HEK293 (cell line): ENCODE measurements at regions not wholly inside any gene's neighbourhood (a gene's known extent, or its start where the extent isn't known, plus 50 kb on each side); places are given as distances from the start of the nearest gene placed in this dataset.

ENCODE experiments used
- CTCF ChIA-PET: fragments of 350-600 bp; formaldehyde crosslinking; extraction: SDS; loops from one replicate; lab custom pipeline; 2021; ENCODE audit warnings: antibody characterized with exemption; lab: Yijun Ruan, JAX
- POLR2A ChIA-PET: fragments of 300-600 bp; formaldehyde crosslinking; extraction: SDS; loops from one replicate; lab custom pipeline; 2020; ENCODE audit warnings: antibody characterized with exemption, inconsistent platforms; lab: Yijun Ruan, JAX
- H3K27ac ChIP-seq: fragments of 200-500 bp; sonication (Bioruptor generic); 2 replicates; pipeline ENCODE4 v1.5.1; 2014; ENCODE audit warnings: low read depth, low read length, control low read depth, inconsistent platforms; ENCODE audit errors: extremely low read depth
- H3K36me3 ChIP-seq, 2 experiments: fragments of 200-500 bp in 1 of 2; sonication (Bioruptor generic) in 1 of 2; 1 replicate in 1 of 2; 2 replicates in 1 of 2; pipeline ENCODE4 v1.5.1; 2014 to 2017; ENCODE audit warnings: inconsistent platforms in 2 of 2, low read length in 2 of 2; ENCODE audit not compliant: control insufficient read depth in 2 of 2, insufficient read depth in 1 of 2
- H3K4me1 ChIP-seq: fragments of 200-500 bp; sonication (Bioruptor generic); 2 replicates; pipeline ENCODE4 v1.5.1; 2014; ENCODE audit warnings: mild to moderate bottlenecking, low read length, inconsistent platforms; ENCODE audit not compliant: control insufficient read depth, insufficient read depth
- H3K4me3 ChIP-seq: 2 replicates; pipeline ENCODE4 v1.5.1; 2011; ENCODE audit warnings: low read depth, mild to moderate bottlenecking, control low read depth, low read length, moderate library complexity
- H3K9me3 ChIP-seq: fragments of 200-500 bp; sonication (Bioruptor generic); 2 replicates; pipeline ENCODE4 v1.5.1; 2014; ENCODE audit warnings: low read depth, low read length, inconsistent platforms; ENCODE audit not compliant: control insufficient read depth, insufficient read depth
- IKZF3 ChIP-seq: fragments of 450-650 bp; IDR thresholded peaks from 2 replicates; pipeline ENCODE4 v1.5.0; 2018; ENCODE audit warnings: missing biosample characterization, mild to moderate bottlenecking, missing genetic modification characterization, moderate library complexity
- KLF7 ChIP-seq: fragments of 450-650 bp; formaldehyde crosslinking; IDR thresholded peaks from 2 replicates; pipeline ENCODE4 v1.5.1; 2016; ENCODE audit warnings: missing biosample characterization, missing genetic modification characterization, borderline replicate concordance
- PRDM2 ChIP-seq: fragments of 450-650 bp; formaldehyde crosslinking; IDR thresholded peaks from 2 replicates; pipeline ENCODE4 v1.5.1; 2016; ENCODE audit warnings: missing biosample characterization, missing genetic modification characterization, borderline replicate concordance
- WT1 ChIP-seq: fragments of 450-650 bp; formaldehyde crosslinking; IDR thresholded peaks from 2 replicates; pipeline ENCODE4 v1.5.1; 2016; ENCODE audit warnings: missing biosample characterization, missing genetic modification characterization
- ZBTB44 ChIP-seq: fragments of 450-650 bp; IDR thresholded peaks from 2 replicates; pipeline ENCODE4 v1.5.1; 2018; ENCODE audit warnings: missing biosample characterization, mild to moderate bottlenecking, missing genetic modification characterization
- ZFP69B ChIP-seq: fragments of 450-650 bp; formaldehyde crosslinking; IDR thresholded peaks from 2 replicates; pipeline ENCODE4 v1.5.1; 2016; ENCODE audit warnings: missing biosample characterization, missing genetic modification characterization
- ZNF112 ChIP-seq: fragments of 450-650 bp; formaldehyde crosslinking; IDR thresholded peaks from 2 replicates; pipeline ENCODE4 v1.5.0; 2017; ENCODE audit warnings: missing biosample characterization, missing genetic modification characterization
- ZNF202 ChIP-seq: fragments of 450-650 bp; formaldehyde crosslinking; IDR thresholded peaks from 2 replicates; pipeline ENCODE4 v1.5.1; 2016; ENCODE audit warnings: missing biosample characterization, missing genetic modification characterization, borderline replicate concordance
- ZNF221 ChIP-seq: fragments of 450-650 bp; formaldehyde crosslinking; IDR thresholded peaks from 2 replicates; pipeline ENCODE4 v1.5.1; 2017; ENCODE audit warnings: missing biosample characterization, missing genetic modification characterization, borderline replicate concordance
- ZNF24 ChIP-seq: fragments of 450-650 bp; formaldehyde crosslinking; IDR thresholded peaks from 2 replicates; pipeline ENCODE4 v1.5.1; 2016; ENCODE audit warnings: missing biosample characterization, missing genetic modification characterization
- ZNF274 ChIP-seq, 2 experiments: fragments of 200-500 bp in 1 of 2; fragments of 450-650 bp in 1 of 2; sonication (Bioruptor generic) in 1 of 2; formaldehyde crosslinking in 1 of 2; IDR thresholded peaks; 2 replicates each; pipeline versions ENCODE4 v1.5.1 to v1.6.1; 2014 to 2016; ENCODE audit warnings: borderline replicate concordance in 1 of 2, inconsistent platforms in 1 of 2, low read length in 1 of 2, missing biosample characterization in 1 of 2, missing genetic modification characterization in 1 of 2
- ZNF302 ChIP-seq: fragments of 450-650 bp; formaldehyde crosslinking; IDR thresholded peaks from 2 replicates; pipeline ENCODE4 v1.5.1; 2016; ENCODE audit warnings: missing biosample characterization, missing genetic modification characterization, low read depth
- ZNF391 ChIP-seq: fragments of 450-650 bp; formaldehyde crosslinking; IDR thresholded peaks from 2 replicates; pipeline ENCODE4 v1.5.1; 2016; ENCODE audit warnings: low read depth, missing biosample characterization, missing genetic modification characterization, borderline replicate concordance
- ZNF398 ChIP-seq: fragments of 450-650 bp; formaldehyde crosslinking; IDR thresholded peaks from 2 replicates; pipeline ENCODE4 v1.5.1; 2017; ENCODE audit warnings: missing biosample characterization, missing genetic modification characterization
- ZNF510 ChIP-seq: fragments of 450-650 bp; formaldehyde crosslinking; IDR thresholded peaks from 2 replicates; pipeline ENCODE4 v1.5.1; 2018; ENCODE audit warnings: mild to moderate bottlenecking, missing genetic modification characterization, missing biosample characterization; ENCODE audit not compliant: insufficient replicate concordance
- ZNF529 ChIP-seq: fragments of 450-650 bp; formaldehyde crosslinking; IDR thresholded peaks from 2 replicates; pipeline ENCODE4 v1.5.1; 2017; ENCODE audit warnings: missing genetic modification characterization, missing biosample characterization; ENCODE audit not compliant: insufficient replicate concordance
- ZNF558 ChIP-seq: fragments of 450-650 bp; formaldehyde crosslinking; IDR thresholded peaks from 2 replicates; pipeline ENCODE4 v1.5.1; 2016; ENCODE audit warnings: missing biosample characterization, missing genetic modification characterization
- ZNF560 ChIP-seq: fragments of 450-650 bp; formaldehyde crosslinking; IDR thresholded peaks from 2 replicates; pipeline ENCODE4 v1.5.1; 2017; ENCODE audit warnings: missing biosample characterization, missing genetic modification characterization, borderline replicate concordance
- ZNF621 ChIP-seq: fragments of 450-650 bp; formaldehyde crosslinking; IDR thresholded peaks from 2 replicates; pipeline ENCODE4 v1.5.1; 2017; ENCODE audit warnings: missing biosample characterization, missing genetic modification characterization
- ZNF645 ChIP-seq: fragments of 450-650 bp; formaldehyde crosslinking; IDR thresholded peaks from 2 replicates; pipeline ENCODE4; 2016; ENCODE audit warnings: missing biosample characterization, missing genetic modification characterization
- ZNF707 ChIP-seq: fragments of 450-650 bp; formaldehyde crosslinking; IDR thresholded peaks from 2 replicates; pipeline ENCODE4 v1.5.1; 2016; ENCODE audit warnings: missing biosample characterization, missing genetic modification characterization
- ZNF837 ChIP-seq: fragments of 450-650 bp; formaldehyde crosslinking; IDR thresholded peaks from 2 replicates; pipeline ENCODE4 v1.5.1; 2016; ENCODE audit warnings: missing biosample characterization, missing genetic modification characterization
- ZSCAN5A ChIP-seq: fragments of 450-650 bp; formaldehyde crosslinking; IDR thresholded peaks from 2 replicates; pipeline ENCODE4 v1.5.1; 2016; ENCODE audit warnings: missing biosample characterization, missing genetic modification characterization
- ZXDB ChIP-seq: fragments of 450-650 bp; formaldehyde crosslinking; IDR thresholded peaks from 2 replicates; pipeline ENCODE4 v1.5.1; 2016; ENCODE audit warnings: missing biosample characterization, missing genetic modification characterization

- no peak for TF ChIP-seq PRDM2 (tag by site-specific recombination)
- TF ChIP-seq IKZF3: no peak
- no peak for TF ChIP-seq ZNF707 (tag by site-specific recombination)
- no peak for TF ChIP-seq ZFP69B (tag by site-specific recombination)
- TF ChIP-seq ZBTB44: no peak
- no peak for TF ChIP-seq ZNF645 (tag by site-specific recombination)
- TF ChIP-seq ZNF391 (tag by site-specific recombination): no peak
- no peak for TF ChIP-seq WT1
- TF ChIP-seq ZNF529: no peak
Measured at GRCh38 chr7:32264702-32265284, 194.6 kb upstream of the PDE1C start (continued).

GRCh38 chr7:32263611-32264010 lies 193.4 kb upstream of the PDE1C start:
- Histone ChIP-seq H3K9me3 (no peaks in the 10 kb centered on the region), H3K4me3 (no peak overlapping the region), H3K36me3 (no peaks in the 10 kb centered on the region), H3K27ac (no peak overlapping the region)
- POLR2A ChIA-PET: no interaction called here
- TF ChIP-seq KLF7 (no peak), ZSCAN5A (no peak), ZNF302 (tag by site-specific recombination) (no peak), ZNF510 (tag by site-specific recombination) (no peak), ZNF621 (tag by site-specific recombination) (no peak), ZNF560 (tag by site-specific recombination) (no peak), ZNF274 (IDR thresholded peaks at IDR 0.05; ENCODE audit: low read length) (no peak), ZNF274 (tag by site-specific recombination; IDR thresholded peaks at IDR 0.05; ENCODE audit: borderline replicate concordance) (no peak), ZNF398 (tag by site-specific recombination) (no peak), ZXDB (tag by site-specific recombination) (no peak), WT1 (no peak), IKZF3 (no peak), ZNF202 (tag by site-specific recombination) (no peak), ZNF837 (tag by site-specific recombination) (no peak), ZNF24 (tag by site-specific recombination) (no peak), ZNF221 (no peak), ZNF112 (tag by site-specific recombination) (no peak), ZNF558 (tag by site-specific recombination) (no peak)
- TF ChIP-seq, all 188 proteins: peak for 0
- CTCF ChIA-PET: no interaction called here
- H3K4me1 ChIP-seq: no peaks in the 10 kb centered on the region
